ENCODE measurements at regions not wholly inside any gene's neighbourhood (a gene's known extent, or its start where the extent isn't known, plus 50 kb on each side); places are given as distances from the start of the nearest gene placed in this dataset.
"Not testable (repeated sequence)": the region's sequence is repeated elsewhere in the genome, so short reads cannot be mapped to it uniquely, and the experiment has no call there.

DNA sequence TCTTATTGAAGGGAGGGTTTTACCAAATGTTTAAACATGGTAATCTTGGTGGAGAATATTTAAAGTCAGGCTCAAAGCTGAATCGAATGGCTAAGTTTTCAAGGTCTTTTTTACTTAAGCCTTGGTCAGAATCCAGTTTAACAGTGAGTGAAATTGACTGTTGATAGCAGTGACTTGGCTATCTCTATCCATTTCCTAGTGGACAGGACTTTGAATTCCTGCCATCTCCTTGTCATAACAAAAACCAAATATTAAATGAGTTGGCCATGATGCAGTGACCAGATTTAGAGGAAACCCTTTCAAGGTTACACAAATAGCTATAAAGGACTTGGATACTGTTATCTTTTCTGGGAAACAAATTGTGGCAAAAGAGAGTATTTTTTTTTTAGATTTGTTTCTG is 92.0 kb downstream of the JRKL start:
- ChIA-PET POLR2A (ENCODE audit: low non-redundant PET) (no interaction called here), CTCF (interaction anchor here (1.7 kb wide), 1 partner anchor 18 kb away, joined by 17 read pairs; no protein-coding TSS in a partner anchor)
- no peak for DNase-seq (ENCODE audit: low spot score)
- H3K27ac ChIP-seq: no peak overlapping the region
- TF ChIP-seq, protein P1, sequence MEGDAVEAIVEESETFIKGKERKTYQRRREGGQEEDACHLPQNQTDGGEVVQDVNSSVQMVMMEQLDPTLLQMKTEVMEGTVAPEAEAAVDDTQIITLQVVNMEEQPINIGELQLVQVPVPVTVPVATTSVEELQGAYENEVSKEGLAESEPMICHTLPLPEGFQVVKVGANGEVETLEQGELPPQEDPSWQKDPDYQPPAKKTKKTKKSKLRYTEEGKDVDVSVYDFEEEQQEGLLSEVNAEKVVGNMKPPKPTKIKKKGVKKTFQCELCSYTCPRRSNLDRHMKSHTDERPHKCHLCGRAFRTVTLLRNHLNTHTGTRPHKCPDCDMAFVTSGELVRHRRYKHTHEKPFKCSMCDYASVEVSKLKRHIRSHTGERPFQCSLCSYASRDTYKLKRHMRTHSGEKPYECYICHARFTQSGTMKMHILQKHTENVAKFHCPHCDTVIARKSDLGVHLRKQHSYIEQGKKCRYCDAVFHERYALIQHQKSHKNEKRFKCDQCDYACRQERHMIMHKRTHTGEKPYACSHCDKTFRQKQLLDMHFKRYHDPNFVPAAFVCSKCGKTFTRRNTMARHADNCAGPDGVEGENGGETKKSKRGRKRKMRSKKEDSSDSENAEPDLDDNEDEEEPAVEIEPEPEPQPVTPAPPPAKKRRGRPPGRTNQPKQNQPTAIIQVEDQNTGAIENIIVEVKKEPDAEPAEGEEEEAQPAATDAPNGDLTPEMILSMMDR (conservative IDR thresholded peaks at IDR 0.05; ENCODE audit: low read depth): no peak

DNA sequence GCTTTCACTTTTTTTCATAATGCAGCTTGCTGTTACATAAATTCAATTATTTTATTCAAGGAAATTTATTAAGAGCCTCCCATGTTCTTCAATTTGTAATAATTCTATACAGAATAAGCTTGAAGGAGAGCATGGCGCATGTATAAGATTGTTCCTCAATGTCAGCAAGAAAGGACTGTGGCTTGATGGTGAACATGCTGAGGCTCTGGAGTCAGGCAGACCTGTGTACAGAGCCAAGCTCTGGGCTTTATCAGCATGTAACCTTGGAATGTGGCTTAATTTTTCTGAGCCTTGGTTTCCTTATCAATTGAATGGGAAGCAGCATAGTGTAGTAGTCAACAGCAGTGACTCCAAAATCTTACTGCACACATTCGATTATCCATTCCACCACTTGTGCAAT is 92.4 kb downstream of the JRKL start:
- CTCF ChIA-PET: interaction anchor here (1.7 kb wide), 1 partner anchor 18 kb away, joined by 17 read pairs; no protein-coding TSS in a partner anchor
- TF ChIP-seq, protein P1 (conservative IDR thresholded peaks at IDR 0.05; ENCODE audit: low read depth): no peak
- POLR2A ChIA-PET (ENCODE audit: low non-redundant PET): no interaction called here
- DNase-seq (ENCODE audit: low spot score): no peak
- H3K27ac ChIP-seq: no peak overlapping the region

DNA sequence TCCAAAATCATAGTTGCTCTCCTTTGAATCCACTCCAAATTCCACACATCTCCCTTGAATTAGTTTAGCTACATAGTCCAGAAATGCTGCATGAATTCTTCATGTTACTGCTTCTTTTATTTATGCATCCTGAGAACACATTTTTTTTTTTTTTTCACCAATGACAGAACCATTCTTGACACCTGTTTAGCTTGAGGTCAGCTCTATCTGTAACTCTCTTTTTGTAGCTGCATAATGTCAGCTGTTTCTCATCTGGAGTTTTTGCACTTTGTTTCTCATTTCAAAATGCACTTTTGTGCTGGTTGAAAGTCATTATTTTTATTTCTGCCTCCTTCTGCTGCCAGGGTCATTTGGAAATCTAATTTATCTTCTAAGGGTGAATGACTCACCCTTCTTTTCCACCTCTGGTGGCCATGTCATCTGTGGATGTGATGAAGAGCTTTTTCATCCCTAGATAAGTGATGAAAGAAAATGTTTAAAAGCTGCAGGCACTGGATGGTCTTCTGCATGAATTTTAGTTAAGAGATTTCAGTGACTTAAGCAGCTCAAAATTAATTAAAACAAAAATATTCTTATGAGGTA is 93.7 kb downstream of the JRKL start:
- no peak overlapping the region for H3K27ac ChIP-seq
- ChIA-PET CTCF (no interaction called here), POLR2A (ENCODE audit: low non-redundant PET) (no interaction called here)
- TF ChIP-seq, protein P1 (conservative IDR thresholded peaks at IDR 0.05; ENCODE audit: low read depth): no peak
- DNase-seq (ENCODE audit: low spot score): no peak

DNA sequence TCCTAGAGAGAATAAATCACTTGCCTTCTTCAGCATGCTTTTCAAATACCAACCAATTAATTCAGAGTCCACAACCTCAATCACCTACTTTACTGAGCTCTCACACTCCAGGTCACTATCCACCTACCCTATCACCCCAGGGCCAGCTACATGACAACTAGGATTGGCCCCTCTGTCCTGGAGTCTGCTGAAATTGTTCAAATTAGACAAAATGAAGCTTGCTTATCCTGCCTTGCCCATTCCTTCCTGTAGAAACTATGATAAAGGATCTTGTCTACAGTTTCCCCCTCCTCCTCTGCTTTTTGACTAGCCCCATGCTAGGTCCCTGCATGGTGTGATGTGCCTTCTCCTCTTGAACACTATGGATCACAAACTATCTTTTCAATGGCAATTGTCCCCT is 94.5 kb downstream of the JRKL start:
- H3K27ac ChIP-seq: no peak overlapping the region
- no peak for DNase-seq (ENCODE audit: low spot score)
- POLR2A ChIA-PET (ENCODE audit: low non-redundant PET): no interaction called here
- TF ChIP-seq, protein P1 (conservative IDR thresholded peaks at IDR 0.05; ENCODE audit: low read depth): no peak
- CTCF ChIA-PET: no interaction called here

DNA sequence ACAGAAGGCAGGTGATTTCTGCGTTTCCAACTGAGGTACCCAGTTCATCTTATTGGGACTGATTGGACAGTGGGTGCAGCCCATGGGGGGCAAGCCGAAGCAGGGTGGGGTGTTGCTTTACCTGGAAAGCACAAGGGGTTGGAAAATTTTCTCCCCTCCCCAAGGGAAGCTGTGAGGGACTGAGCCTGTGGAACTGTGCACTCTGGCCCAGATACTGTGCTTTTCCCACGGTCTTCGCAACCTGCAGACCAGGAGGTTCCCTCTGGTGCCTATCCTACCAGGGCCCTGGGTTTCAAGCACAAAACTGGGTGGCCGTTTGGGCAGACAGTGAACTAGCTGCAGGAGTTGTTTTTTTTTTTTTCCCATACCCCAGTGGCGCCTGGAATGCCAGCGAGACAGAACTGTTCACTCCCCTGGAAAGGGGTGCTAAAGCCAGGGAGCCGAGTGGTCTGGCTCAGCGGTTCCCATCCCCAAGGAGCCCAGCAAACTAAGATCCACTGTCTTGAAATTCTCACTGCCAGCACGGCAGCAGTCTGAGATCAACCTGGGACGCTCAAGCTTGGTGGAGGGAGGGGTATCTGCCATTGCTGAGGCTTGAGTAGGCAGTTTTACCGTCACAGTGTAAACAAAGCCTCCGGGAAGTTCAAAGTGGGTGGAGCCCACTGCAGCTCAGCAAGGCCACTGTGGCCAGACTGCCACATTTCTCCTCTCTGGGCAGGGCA is 97.2 kb downstream of the JRKL start:
- ChIA-PET POLR2A (ENCODE audit: low non-redundant PET) (no interaction called here), CTCF (interaction anchor here (0.6 kb wide), 1 partner anchor 194 kb away, joined by 3 read pairs; no protein-coding TSS in a partner anchor)
- TF ChIP-seq, protein P1 (conservative IDR thresholded peaks at IDR 0.05; ENCODE audit: low read depth): no peak
- no peak for DNase-seq (ENCODE audit: low spot score)
- H3K27ac ChIP-seq: no peak overlapping the region

DNA sequence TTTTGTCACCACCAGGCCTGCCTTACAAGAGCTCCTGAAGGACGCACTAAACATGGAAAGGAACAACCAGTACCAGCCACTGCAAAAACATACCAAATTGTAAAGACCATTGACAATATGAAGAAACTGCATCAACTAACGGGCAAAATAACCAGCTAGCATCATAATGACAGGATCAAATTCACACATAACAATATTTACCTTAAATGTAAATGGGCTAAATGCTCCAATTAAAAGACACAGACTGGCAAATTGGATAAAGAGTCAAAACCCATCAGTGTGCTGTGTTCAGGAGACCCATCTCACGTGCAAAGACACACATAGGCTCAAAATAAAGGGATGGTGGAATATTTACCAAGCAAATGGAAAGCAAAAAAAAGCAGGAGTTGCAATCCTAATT is 99.1 kb downstream of the JRKL start:
- POLR2A ChIA-PET (ENCODE audit: low non-redundant PET); CTCF ChIA-PET; H3K27ac ChIP-seq; DNase-seq (ENCODE audit: low spot score): not testable (repeated sequence)

DNA sequence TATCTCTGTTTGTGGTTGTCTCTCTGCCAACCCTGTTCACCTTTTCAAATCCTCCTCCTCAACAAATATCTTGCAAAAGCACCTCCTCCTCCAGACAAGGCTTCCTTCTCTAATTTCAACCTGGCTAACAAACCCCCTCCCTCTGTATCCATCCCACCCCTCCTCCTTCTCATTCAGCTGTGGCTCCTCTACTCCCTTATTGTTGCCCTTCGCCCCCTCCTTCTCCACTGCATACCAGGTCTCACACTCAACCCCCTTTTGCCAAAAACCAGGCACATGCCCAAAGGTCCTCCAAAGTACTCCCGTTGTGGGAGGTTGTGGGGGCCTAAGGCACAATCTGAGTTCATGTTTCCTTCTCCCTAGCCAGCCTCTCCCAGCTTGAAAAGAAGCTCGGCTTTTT is 110.6 kb downstream of the JRKL start:
- CTCF ChIA-PET: no interaction called here
- no peak for DNase-seq (ENCODE audit: low spot score)
- TF ChIP-seq, protein P1 (conservative IDR thresholded peaks at IDR 0.05; ENCODE audit: low read depth): no peak
- H3K27ac ChIP-seq: no peak overlapping the region
- POLR2A ChIA-PET (ENCODE audit: low non-redundant PET): no interaction called here

Data from RWPE1 (cell line).